HG03060 (cell line): ENCODE measurements at regions not wholly inside any gene's neighbourhood (a gene's known extent, or its start where the extent isn't known, plus 50 kb on each side); places are given as distances from the start of the nearest gene placed in this dataset.

ENCODE experiments used
- ATAC-seq: cut with Tn5 transposase; IDR thresholded peaks from one replicate; pipeline ENCODE4 v1.9.1; 2021; ENCODE audit warnings: low read depth, moderate number of reproducible peaks; ENCODE audit not compliant: unreplicated experiment

GRCh38 chr5:158644301-158644700, 455.4 kb downstream of the EBF1 start:
- ATAC-seq, result no peak

- no peak for ATAC-seq
These were observed 455.9 kb downstream of the EBF1 start for GRCh38 chr5:158643840-158644239.

- ATAC-seq, result no peak
These were observed 456.8 kb downstream of the EBF1 start for GRCh38 chr5:158642879-158643278.

- ATAC-seq, result no peak
These were observed 458.7 kb downstream of the EBF1 start for GRCh38 chr5:158641016-158641415.

DNA sequence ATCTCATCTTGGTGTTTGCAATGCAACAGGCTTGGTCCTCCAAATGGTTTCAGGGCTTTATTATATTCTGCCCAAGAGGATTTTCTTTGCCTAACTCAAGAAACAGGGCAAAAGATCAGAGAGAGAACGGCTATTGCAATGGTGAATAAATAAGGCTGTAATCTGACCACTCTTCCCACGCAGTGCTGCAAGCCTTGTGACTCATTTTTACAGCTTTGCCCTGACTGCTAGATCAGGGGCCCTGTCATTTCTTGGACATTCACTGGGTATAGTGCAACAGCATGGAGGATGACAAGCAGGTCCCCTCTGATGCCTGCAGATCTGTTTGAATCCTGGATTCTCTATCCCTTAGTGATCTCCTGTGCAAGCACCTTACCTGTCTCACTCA, 459.1 kb downstream of the EBF1 start:
- ATAC-seq, result no peak

GRCh38 chr5:158639881-158640592, 459.7 kb downstream of the EBF1 start:
- ATAC-seq, result no peak

DNA sequence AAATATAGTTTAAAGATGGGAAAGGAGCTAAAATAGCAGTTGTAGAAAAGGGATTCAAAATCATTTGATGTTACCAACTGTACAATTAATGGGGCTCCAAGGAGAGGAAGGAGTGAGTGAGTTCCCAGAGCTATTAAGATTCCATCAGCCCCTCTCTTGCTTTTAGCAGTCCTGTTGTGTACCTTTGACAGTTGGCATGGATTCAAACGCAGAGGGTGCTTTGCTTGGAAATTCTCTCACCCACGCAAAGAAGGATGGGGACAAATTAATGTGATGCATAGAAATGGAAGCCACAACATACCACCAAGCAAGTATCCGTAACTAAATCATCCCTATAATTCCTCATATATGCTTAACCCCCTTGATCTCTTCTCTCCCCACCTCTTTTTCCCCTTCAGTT, 461.3 kb downstream of the EBF1 start:
- ATAC-seq, result no peak

DNA sequence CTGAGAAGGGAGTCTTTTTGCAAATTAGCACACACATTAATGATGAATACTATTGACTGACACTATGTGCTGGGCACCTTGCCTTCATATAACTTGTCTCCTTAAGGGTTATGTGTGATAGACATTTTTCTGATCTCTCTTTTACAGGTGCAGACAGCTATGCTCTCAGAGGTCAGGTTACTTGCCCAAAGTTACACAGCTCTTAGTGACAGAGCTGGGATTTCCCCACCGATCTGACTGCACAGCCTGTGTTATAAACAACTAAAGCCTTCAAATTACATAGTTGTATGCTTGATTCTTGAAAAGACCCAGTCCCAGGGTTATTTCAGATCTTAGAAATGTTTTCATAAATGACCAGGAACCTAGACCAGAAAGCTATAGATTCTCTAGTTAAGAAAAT, 462.7 kb downstream of the EBF1 start:
- no peak for ATAC-seq

- no peak for ATAC-seq
These were observed 464.2 kb downstream of the EBF1 start for GRCh38 chr5:158635565-158635964.

GRCh38 chr5:158634714-158635113, 465.0 kb downstream of the EBF1 start:
- ATAC-seq, result no peak

DNA sequence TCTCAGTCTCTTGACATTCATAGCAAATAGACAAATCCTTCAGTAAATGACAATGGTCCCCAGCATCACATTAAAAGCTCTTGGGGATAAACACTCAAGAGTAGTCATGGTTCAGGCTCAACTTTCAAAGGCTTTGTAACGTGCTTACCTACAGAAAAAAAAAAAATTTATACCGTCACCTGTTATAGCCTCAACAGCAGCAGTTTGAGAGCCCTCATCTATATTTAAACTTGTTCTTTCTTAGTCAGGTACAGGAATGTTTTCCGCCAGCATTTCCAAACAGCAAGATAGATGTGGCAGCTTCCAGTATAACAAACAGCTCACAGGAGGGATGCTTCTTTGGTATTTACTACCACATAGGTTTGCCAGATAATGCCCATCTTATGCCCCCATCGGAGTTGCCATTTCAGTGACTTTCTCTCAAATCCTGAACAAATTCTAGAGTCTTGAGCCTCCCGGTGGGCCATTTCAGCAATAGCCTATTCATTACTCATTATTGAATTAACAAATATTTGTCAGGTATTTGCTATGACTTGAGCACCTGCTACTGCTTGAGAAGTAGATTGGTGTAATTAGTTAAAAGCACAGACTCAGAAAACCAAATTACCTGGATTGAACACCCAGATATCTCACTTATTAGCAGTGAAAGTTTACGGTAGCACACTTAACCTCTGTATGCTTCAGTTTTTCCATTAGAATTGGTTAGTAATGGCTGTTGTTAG, 470.0 kb downstream of the EBF1 start:
- no peak for ATAC-seq

- no peak for ATAC-seq
These were observed 473.0 kb downstream of the EBF1 start for GRCh38 chr5:158626718-158627117.

- ATAC-seq, result no peak
These were observed 475.7 kb downstream of the EBF1 start for GRCh38 chr5:158623971-158624370.

DNA sequence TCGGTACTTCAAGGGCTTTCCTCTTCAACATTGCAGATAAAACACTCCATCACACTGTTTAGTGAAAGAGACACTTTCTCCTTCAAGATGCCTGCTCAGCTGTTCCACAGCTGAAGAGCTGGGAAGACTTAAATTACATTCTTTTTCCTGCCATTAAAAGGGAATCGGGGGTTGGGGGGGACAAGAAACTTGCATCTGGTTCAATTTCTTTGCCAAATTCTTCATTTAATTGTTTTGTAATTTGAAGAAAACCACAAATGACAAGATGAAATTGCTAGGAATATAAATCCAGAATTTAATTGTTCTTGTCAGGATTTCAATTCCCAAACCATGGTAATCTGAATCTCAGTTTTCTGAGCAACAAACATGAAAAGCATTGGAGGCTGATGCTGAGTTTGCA, 478.3 kb downstream of the EBF1 start:
- no peak for ATAC-seq

DNA sequence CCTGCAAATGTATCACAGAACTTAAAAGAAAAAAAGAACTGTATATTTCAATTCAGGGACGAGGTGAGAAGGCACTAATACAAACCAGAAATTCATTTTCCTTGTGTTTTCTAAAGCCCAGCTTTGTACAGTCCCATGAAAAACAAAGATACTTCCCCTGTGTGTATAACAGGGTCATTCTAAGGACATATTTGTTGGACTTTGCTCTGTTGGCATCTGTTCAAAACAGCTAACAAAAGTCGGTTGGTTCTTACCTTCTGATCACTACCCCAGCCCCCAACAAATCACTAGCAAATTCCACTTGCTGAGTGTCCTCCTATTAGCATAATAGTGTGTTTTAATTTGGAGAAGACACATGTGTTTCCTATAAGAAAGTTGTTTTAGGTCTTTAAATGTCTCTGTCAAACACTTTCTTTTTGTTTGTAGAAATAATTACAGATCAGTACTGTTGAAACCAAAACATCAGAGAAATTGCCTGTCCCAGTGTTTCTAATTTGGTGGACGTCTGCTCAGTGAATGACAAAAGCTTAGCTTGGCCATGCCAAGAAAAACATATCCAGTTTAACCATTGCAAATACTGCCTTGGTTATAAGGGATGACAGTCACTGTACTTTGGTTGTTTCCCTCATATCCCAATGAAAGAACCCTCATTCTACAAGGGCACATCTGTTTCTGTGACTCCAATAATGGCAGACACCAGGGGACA, 480.5 kb downstream of the EBF1 start:
- ATAC-seq, result no peak

- ATAC-seq, result no peak
These were observed 481.5 kb downstream of the EBF1 start for GRCh38 chr5:158618256-158618655.

DNA sequence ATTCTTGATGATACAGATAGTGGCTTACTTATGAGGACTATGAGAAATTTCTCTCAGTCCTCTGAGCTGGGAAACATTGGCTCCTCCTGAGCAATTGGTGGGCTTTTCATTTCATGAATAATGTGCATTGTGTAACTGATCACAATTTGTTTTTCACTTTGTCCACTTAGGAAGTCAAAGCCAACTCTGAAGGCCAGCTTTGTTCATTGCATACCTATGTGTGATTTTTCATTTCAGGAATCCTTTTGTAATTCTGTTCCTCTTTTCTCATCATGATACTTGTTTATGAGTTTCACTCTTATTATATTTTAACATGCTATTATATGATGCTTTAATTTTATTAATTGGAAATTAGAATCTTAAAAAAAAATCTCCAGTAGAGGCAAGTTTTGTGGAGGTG, 483.0 kb downstream of the EBF1 start:
- no peak for ATAC-seq

GRCh38 chr5:158614951-158615350, 484.8 kb downstream of the EBF1 start:
- ATAC-seq, result no peak

DNA sequence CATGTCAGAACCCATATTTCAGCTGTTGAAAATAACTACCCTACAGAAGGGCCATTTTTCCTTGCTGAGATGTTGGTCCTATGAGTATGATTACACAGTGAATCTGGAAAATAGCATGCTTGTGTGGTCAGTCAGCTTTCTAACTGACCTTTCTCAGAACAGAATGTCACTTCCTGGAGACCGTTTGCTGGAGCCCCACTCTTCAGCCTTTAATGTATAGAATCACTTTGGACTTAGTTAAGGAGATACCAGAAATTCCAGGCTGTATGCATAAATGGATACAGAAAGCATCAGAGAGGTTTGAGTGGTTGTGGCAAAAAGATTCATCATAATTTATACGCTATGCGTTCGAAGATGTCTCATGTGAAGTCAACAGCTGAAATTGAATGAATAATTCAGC, 488.1 kb downstream of the EBF1 start:
- ATAC-seq, result no peak

- ATAC-seq, result no peak
These were observed 489.7 kb downstream of the EBF1 start for GRCh38 chr5:158610051-158610415.

DNA sequence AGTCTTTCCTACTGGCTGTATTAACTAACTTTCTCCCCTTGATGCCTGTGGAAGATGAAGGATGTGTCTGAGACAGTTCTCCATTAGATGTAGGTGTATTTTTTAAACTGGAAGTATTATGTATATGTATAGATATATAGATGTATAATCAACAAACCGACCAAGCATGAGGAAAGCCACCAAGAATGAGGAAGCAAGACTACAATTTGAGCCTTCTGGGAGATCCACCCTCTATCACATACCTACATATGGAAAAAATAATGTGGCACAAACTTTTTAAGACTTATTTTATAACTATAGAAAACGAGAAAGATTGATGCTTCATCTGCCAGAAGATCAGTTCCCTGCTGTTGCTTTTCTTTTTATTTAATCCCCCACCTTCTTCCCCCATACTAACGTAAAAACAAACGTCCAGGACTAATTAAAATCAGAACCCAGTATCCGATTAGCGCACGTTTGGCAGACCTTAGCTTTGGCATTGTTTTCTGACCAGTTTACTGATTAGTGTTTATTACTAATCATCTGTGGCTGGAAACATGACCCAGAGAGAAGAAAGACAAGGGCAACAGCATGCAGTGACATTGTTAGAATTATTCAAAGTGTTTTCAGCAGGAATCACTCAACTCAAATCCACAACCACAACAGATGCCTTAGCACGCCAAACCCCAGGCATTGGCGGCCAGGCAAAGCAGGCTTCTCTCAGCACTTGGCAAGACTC, 490.2 kb downstream of the EBF1 start:
- ATAC-seq, result no peak
